ENCODE measurements at regions not wholly inside any gene's neighbourhood (a gene's known extent, or its start where the extent isn't known, plus 50 kb on each side); places are given as distances from the start of the nearest gene placed in this dataset.

GRCh38 chr14:53896726-53897125 is 59.9 kb downstream of the BMP4 start:
- DNase-seq (ENCODE audit: low read depth in 3 of 3), result no peak

- DNase-seq (ENCODE audit: low read depth in 3 of 3), result no peak
Observed at GRCh38 chr14:53894456-53894855, 62.2 kb downstream of the BMP4 start.

- no peak for DNase-seq (ENCODE audit: low read depth in 3 of 3)
Observed at GRCh38 chr14:53893374-53893773, 63.3 kb downstream of the BMP4 start.

- DNase-seq (ENCODE audit: low read depth in 3 of 3), result no peak
Observed at GRCh38 chr14:53890611-53891101, 66.0 kb downstream of the BMP4 start.

- DNase-seq (ENCODE audit: low read depth in 3 of 3), result no peak
Observed at GRCh38 chr14:53888535-53889386, 67.9 kb downstream of the BMP4 start.

- no peak for DNase-seq (ENCODE audit: low read depth in 3 of 3)
Observed at GRCh38 chr14:53885136-53885640, 71.4 kb downstream of the BMP4 start.

GRCh38 chr14:53884601-53885000 is 72.0 kb downstream of the BMP4 start:
- no peak for DNase-seq (ENCODE audit: low read depth in 3 of 3)

- no peak for DNase-seq (ENCODE audit: low read depth in 3 of 3)
Observed at GRCh38 chr14:53883739-53884138, 72.9 kb downstream of the BMP4 start.

GRCh38 chr14:53882684-53883083 is 73.9 kb downstream of the BMP4 start:
- no peak for DNase-seq (ENCODE audit: low read depth in 3 of 3)

GRCh38 chr14:53881921-53882320 is 74.7 kb downstream of the BMP4 start:
- no peak for DNase-seq (ENCODE audit: low read depth in 3 of 3)

- no peak for DNase-seq (ENCODE audit: low read depth in 3 of 3)
Observed at GRCh38 chr14:53881161-53881871, 75.3 kb downstream of the BMP4 start.

GRCh38 chr14:53880761-53881160 is 75.9 kb downstream of the BMP4 start:
- DNase-seq (ENCODE audit: low read depth in 3 of 3), result no peak

- no peak for DNase-seq (ENCODE audit: low read depth in 3 of 3)
Observed at GRCh38 chr14:53879747-53880146, 76.9 kb downstream of the BMP4 start.

GRCh38 chr14:53879022-53879686 is 77.5 kb downstream of the BMP4 start:
- no peak for DNase-seq (ENCODE audit: low read depth in 3 of 3)

GRCh38 chr14:53875324-53875897 is 81.2 kb downstream of the BMP4 start:
- no peak for DNase-seq (ENCODE audit: low read depth in 3 of 3)

GRCh38 chr14:53874704-53875103 is 81.9 kb downstream of the BMP4 start:
- no peak for DNase-seq (ENCODE audit: low read depth in 3 of 3)

- DNase-seq (ENCODE audit: low read depth in 3 of 3), result no peak
Observed at GRCh38 chr14:53872681-53873089, 83.9 kb downstream of the BMP4 start.

- no peak for DNase-seq (ENCODE audit: low read depth in 3 of 3)
Observed at GRCh38 chr14:53871951-53872350, 84.7 kb downstream of the BMP4 start.

- DNase-seq (ENCODE audit: low read depth in 3 of 3), result no peak
Observed at GRCh38 chr14:53871011-53871410, 85.6 kb downstream of the BMP4 start.

GRCh38 chr14:53865711-53866110 is 90.9 kb downstream of the BMP4 start:
- DNase-seq (ENCODE audit: low read depth in 3 of 3), result no peak

GRCh38 chr14:53861781-53862180 is 94.8 kb downstream of the BMP4 start:
- no peak for DNase-seq (ENCODE audit: low read depth in 3 of 3)

- DNase-seq (ENCODE audit: low read depth in 3 of 3), result no peak
Observed at GRCh38 chr14:53858345-53858684, 98.3 kb downstream of the BMP4 start.

All from stimulated activated CD4-positive, alpha-beta T cell treated with anti-CD3 and anti-CD28 coated beads, TNF-alpha, amount 100 ng/mL, for 48 hours (primary cell).